ENCODE measurements at regions not wholly inside any gene's neighbourhood (a gene's known extent, or its start where the extent isn't known, plus 50 kb on each side); places are given as distances from the start of the nearest gene placed in this dataset.
"Not testable (repeated sequence)": the region's sequence is repeated elsewhere in the genome, so short reads cannot be mapped to it uniquely, and the experiment has no call there.

DNA sequence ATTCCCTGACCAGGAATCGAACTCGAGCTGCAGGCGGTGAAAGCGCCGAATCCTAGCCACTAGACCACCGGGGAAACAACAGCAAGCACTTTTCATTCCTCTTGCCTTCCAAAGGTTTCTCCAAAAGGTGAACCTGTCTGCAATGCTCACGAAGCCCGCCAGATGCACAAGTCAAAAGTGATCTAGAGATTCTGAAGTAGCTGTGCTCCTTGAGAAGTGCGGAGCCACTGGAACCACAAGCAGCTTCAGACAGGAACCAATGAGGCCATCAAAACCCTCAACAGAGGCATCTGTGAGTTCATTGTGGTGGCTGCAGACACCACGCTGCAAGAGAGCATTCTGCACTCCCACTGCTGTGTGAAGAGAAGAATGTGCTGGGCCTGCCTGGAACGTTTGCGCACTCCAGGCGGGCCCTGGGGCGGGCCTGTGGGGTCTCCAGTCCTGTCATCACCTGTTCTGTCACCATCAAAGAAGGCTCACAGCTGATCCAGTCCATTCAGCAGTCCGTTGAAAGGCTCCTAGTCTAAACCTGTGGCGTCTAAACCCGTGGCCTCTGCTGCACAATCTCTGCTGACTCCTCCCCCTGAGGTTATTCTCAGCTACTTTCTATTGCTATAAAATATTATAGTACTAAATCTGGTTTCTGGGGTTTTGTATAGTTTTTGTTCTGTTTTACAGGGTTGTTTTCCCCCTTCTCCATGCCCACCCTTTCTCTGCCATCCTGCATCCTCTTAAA, 89.5 kb upstream of the FCGR1A start:
- DNase-seq; intact Hi-C loops (cut with DNase I); ATAC-seq: not testable (repeated sequence)

GRCh38 chr1:149695066-149695465, 87.4 kb upstream of the FCGR1A start:
- DNase-seq; intact Hi-C loops (cut with DNase I); ATAC-seq: not testable (repeated sequence)

- DNase-seq; ATAC-seq; intact Hi-C loops (cut with DNase I): not testable (repeated sequence)
Measured at GRCh38 chr1:149700220-149700619, 82.3 kb upstream of the FCGR1A start.

- DNase-seq; intact Hi-C loops (cut with DNase I): not testable (repeated sequence)
- peak in 1 of 2 donors; percentile 68 for ATAC-seq
Measured at GRCh38 chr1:149700677-149701567, 81.6 kb upstream of the FCGR1A start.

GRCh38 chr1:149708192-149708853, 74.2 kb upstream of the FCGR1A start:
- DNase-seq (peak; percentile 53), ATAC-seq (peak; percentile 90 to 96)
- intact Hi-C loops (cut with DNase I), result not testable (repeated sequence)

GRCh38 chr1:149711651-149712050, 70.8 kb upstream of the FCGR1A start:
- intact Hi-C loops (cut with DNase I); DNase-seq: not testable (repeated sequence)
- peak; percentile 72 to 84 for ATAC-seq

GRCh38 chr1:149712154-149712927, 70.2 kb upstream of the FCGR1A start:
- intact Hi-C loops (cut with DNase I); DNase-seq: not testable (repeated sequence)
- peak; percentile 60 to 71 for ATAC-seq

DNA sequence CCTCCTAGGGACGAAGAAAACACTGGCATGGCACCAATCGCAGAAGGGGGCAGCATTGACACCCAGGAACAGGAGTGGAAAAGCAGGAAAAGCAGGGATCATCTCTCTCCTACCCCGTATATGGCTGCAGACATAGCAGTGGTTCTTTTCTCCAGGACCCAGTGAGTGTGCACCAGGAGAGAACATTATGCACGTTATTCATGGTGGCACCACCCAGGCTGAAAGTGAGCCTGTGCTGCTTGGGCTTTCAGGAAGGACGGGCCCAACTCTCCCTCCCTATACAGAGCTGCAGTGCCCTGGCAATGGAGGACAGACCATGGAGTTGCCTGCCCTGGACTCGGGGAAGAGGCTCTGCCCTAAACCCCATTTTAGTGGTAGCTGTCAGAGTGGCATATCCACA, 69.0 kb upstream of the FCGR1A start:
- ATAC-seq, result peak; percentile 11 to 13
- intact Hi-C loops (cut with DNase I); DNase-seq: not testable (repeated sequence)

DNA sequence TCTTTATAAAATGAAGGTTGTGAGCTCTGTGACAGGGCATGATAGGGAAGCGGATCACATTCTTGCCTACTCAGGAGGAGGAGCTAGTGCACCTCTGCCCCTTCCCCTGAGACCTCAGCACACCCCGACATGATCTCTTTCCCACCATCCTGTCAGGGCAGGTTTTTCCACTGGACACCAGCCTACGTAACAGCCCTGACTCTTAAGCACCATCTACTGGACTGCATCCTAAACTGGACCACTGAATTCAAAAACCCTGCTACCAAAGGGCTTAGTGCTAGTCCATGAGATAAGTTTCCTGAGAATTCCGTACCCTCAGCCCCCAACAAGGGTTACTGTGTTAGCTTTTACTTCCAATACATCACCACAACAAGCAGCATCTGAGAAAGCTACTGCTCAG, 68.5 kb upstream of the FCGR1A start:
- intact Hi-C loops (cut with DNase I); DNase-seq: not testable (repeated sequence)
- peak; percentile 31 to 33 for ATAC-seq

DNA sequence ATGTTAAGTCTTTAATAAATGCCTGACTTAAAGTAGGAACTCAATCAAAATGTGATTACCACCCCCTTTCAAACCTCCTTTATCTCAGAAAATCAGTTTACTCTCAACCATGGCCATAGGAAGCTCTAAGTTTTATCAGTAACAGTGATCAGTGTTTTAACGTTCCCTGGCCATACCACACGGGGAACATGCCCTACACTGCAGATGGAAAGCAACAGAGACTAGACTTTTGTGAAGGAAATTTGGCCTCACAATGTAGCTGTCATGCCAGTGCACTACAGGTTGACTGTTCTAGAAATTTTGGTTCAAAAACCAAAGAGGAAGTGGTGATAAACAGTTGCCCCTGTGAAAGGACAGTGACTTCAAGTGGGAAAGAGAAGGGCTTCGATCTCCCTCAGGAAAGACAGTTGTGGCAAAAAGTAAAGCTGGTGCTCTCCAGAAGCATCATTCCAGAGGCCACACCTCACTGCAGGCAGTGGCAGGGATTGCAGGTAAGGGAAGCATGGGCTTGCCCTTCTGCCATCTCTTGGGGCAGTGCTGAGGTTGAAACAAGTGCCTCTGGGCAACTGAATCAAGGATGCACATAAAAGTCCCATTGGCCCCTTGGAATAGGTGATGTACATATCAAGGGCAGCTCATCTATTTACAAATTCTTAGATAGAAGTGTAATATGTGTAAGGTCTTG, 57.7 kb upstream of the FCGR1A start:
- intact Hi-C loops (cut with DNase I); DNase-seq; ATAC-seq: not testable (repeated sequence)

- DNase-seq; ATAC-seq; intact Hi-C loops (cut with DNase I): not testable (repeated sequence)
Measured at GRCh38 chr1:149726688-149727087, 55.8 kb upstream of the FCGR1A start.

GRCh38 chr1:149728598-149728997, 53.9 kb upstream of the FCGR1A start:
- intact Hi-C loops (cut with DNase I); ATAC-seq; DNase-seq: not testable (repeated sequence)
